Liver (tissue), 8 donors: ENCODE measurements at regions not wholly inside any gene's neighbourhood (a gene's known extent, or its start where the extent isn't known, plus 50 kb on each side); places are given as distances from the start of the nearest gene placed in this dataset.

Source experiments
- DNase-seq: peaks from one replicate; pipeline ENCODE4 v3.0.0-alpha.2; 2017; ENCODE audit warnings: low spot score
- H3K27ac ChIP-seq, 2 donors: one replicate each; pipeline ENCODE4 v1.7.0; 2013; ENCODE audit warnings: inconsistent platforms in 2 of 2, low read length in 2 of 2, control low read depth in 1 of 2, low read depth in 1 of 2, mild to moderate bottlenecking in 1 of 2
- H3K27me3 ChIP-seq, 4 donors: one replicate each; pipeline versions ENCODE4 v1.6.1 to v1.7.0; 2013; ENCODE audit warnings: low read length in 3 of 4, inconsistent platforms in 1 of 4, mild to moderate bottlenecking in 1 of 4, moderate library complexity in 1 of 4; ENCODE audit not compliant: control insufficient read depth in 4 of 4, insufficient read depth in 4 of 4
- H3K36me3 ChIP-seq, 4 donors: one replicate each; pipeline versions ENCODE4 v1.6.1 to v1.7.0; 2013; ENCODE audit warnings: low read length in 3 of 4, mild to moderate bottlenecking in 3 of 4, low read depth in 1 of 4, moderate library complexity in 1 of 4; ENCODE audit not compliant: control insufficient read depth in 4 of 4, insufficient read depth in 3 of 4
- H3K4me1 ChIP-seq, 4 donors: one replicate each; pipeline versions ENCODE4 v1.6.1 to v1.7.0; 2013; ENCODE audit warnings: low read length in 3 of 4, mild to moderate bottlenecking in 3 of 4, moderate library complexity in 1 of 4; ENCODE audit not compliant: control insufficient read depth in 4 of 4, insufficient read depth in 4 of 4
- H3K4me3 ChIP-seq, 3 donors: one replicate each; pipeline versions ENCODE4 v1.6.1 to v1.7.0; 2013; ENCODE audit warnings: low read length in 3 of 3, control low read depth in 1 of 3, low read depth in 1 of 3, mild to moderate bottlenecking in 1 of 3
- H3K9ac ChIP-seq, 2 donors: one replicate each; pipeline ENCODE4 v1.7.0; 2013; ENCODE audit warnings: low read length in 2 of 2, mild to moderate bottlenecking in 2 of 2, moderate library complexity in 2 of 2, control low read depth in 1 of 2, low read depth in 1 of 2
- H3K9me3 ChIP-seq, 4 donors: one replicate each; pipeline versions ENCODE4 v1.6.1 to v1.7.0; 2013; ENCODE audit warnings: low read length in 3 of 4; ENCODE audit not compliant: control insufficient read depth in 4 of 4
- EGR1 ChIP-seq, 2 donors: IDR thresholded peaks; 2 replicates each; pipeline ENCODE4 v1.6.1; 2016 to 2018; ENCODE audit warnings: antibody characterized with exemption in 2 of 2, low read depth in 2 of 2
- FOXA1 ChIP-seq: IDR thresholded peaks from 2 replicates; pipeline ENCODE4 v1.6.1; 2016; ENCODE audit warnings: antibody characterized with exemption
- FOXA2 ChIP-seq: IDR thresholded peaks from 2 replicates; pipeline ENCODE4 v1.6.1; 2016; ENCODE audit warnings: antibody characterized with exemption
- GABPA ChIP-seq, 2 donors: IDR thresholded peaks in 1 of 2; conservative IDR thresholded peaks in 1 of 2; 2 replicates each; pipeline ENCODE4 v1.6.1; 2016; ENCODE audit warnings: antibody characterized with exemption in 2 of 2, mild to moderate bottlenecking in 1 of 2, moderate library complexity in 1 of 2
- HNF4A ChIP-seq, 2 donors: conservative IDR thresholded peaks; 2 replicates each; pipeline ENCODE4 v1.6.1; 2016; ENCODE audit warnings: antibody characterized with exemption in 2 of 2, mild to moderate bottlenecking in 2 of 2
- HNF4G ChIP-seq: IDR thresholded peaks from 2 replicates; pipeline ENCODE4 v1.6.1; 2016; ENCODE audit warnings: antibody characterized with exemption
- JUND ChIP-seq, 2 donors: IDR thresholded peaks; 2 replicates each; pipeline ENCODE4 v1.6.1; 2016; ENCODE audit warnings: antibody characterized with exemption in 2 of 2
- NR2F2 ChIP-seq: IDR thresholded peaks from 2 replicates; pipeline ENCODE4 v1.6.1; 2016; ENCODE audit warnings: antibody characterized with exemption
- RAD21 ChIP-seq, 2 donors: IDR thresholded peaks; 2 replicates each; pipeline ENCODE4 v1.6.1; 2016; ENCODE audit warnings: antibody characterized with exemption in 2 of 2, mild to moderate bottlenecking in 2 of 2
- RXRA ChIP-seq, 2 donors: IDR thresholded peaks; 2 replicates each; pipeline ENCODE4 v1.6.1; 2017 to 2018; ENCODE audit warnings: antibody characterized with exemption in 2 of 2, mild to moderate bottlenecking in 1 of 2
- SP1 ChIP-seq: IDR thresholded peaks from 2 replicates; pipeline ENCODE4 v1.6.1; 2018; ENCODE audit warnings: antibody characterized with exemption, mild to moderate bottlenecking
- TAF1 ChIP-seq: conservative IDR thresholded peaks from 2 replicates; pipeline ENCODE4 v1.6.1; 2016; ENCODE audit warnings: antibody characterized with exemption, mild to moderate bottlenecking
- YY1 ChIP-seq: IDR thresholded peaks from 2 replicates; pipeline ENCODE4 v1.6.1; 2016; ENCODE audit warnings: antibody characterized with exemption, mild to moderate bottlenecking
- WGBS: extraction: QIAGEN DNeasy Blood & Tissue Kit; methylation state at CpG from one replicate; pipeline ENCODE4 v1.1.7; 2013; 5-methylcytosine and 5-hydroxymethylcytosine counted together
- TF ChIP-seq, protein P1 (sequence below): IDR thresholded peaks from 2 replicates; pipeline ENCODE4 v1.6.1; 2016; ENCODE audit warnings: antibody characterized with exemption, mild to moderate bottlenecking
- TF ChIP-seq, protein P2 (sequence below): IDR thresholded peaks from 2 replicates; pipeline ENCODE4 v1.6.1; 2016; ENCODE audit warnings: antibody characterized with exemption
- TF ChIP-seq, protein P3 (sequence below): IDR thresholded peaks from 2 replicates; pipeline ENCODE4 v1.6.1; 2016; ENCODE audit warnings: antibody characterized with exemption
- TF ChIP-seq, protein P4 (sequence below): fragments of 150-350 bp; IDR thresholded peaks from 2 replicates; pipeline ENCODE4 v1.5.1; 2017; ENCODE audit warnings: improper control_type of control experiment, low read depth, low read length; ENCODE audit not compliant: missing input control
- TF ChIP-seq, protein P5 (sequence below): IDR thresholded peaks from 2 replicates; pipeline ENCODE4 v1.6.1; 2016; ENCODE audit warnings: antibody characterized with exemption
- donor health status: healthy.
- donor health status: healthy.
- donor health status: healthy.
- donor health status: healthy.
- donor health status: healthy.

DNA sequence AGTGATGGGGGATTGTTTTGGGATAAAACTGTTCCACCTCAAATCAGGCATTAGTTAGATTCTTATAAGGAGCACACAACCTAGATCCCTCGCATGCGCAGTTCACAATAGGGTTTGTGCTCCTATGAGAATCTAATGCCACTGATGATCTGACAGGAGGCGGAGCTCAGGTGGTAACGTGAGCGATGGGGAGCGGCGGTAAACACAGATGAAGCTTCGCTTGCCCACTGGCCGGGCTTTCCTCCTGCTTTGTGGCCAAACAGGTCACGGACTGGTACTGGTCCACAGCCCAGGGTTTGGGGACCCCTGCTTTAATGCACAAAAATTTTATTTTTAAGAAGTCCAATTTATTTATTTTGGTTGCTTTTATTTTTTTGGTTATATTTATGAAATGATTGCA is 238.8 kb downstream of the AACS start:
- DNase-seq, result no peak
- WGBS, result 91% methylated on average over 10 of the region's 10 CpGs
- Histone ChIP-seq H3K4me3 (no peak overlapping the region), H3K9ac (no peak overlapping the region), H3K9me3 (no peaks in the 10 kb centered on the region), H3K27me3 (peaks cover 0 to 3% (median 0%) of the 10 kb centered on the region in 4 donors), H3K36me3 (no peaks in the 10 kb centered on the region), H3K27ac (no peak overlapping the region), H3K4me1 (no peaks in the 10 kb centered on the region)
- TF ChIP-seq, protein P1, sequence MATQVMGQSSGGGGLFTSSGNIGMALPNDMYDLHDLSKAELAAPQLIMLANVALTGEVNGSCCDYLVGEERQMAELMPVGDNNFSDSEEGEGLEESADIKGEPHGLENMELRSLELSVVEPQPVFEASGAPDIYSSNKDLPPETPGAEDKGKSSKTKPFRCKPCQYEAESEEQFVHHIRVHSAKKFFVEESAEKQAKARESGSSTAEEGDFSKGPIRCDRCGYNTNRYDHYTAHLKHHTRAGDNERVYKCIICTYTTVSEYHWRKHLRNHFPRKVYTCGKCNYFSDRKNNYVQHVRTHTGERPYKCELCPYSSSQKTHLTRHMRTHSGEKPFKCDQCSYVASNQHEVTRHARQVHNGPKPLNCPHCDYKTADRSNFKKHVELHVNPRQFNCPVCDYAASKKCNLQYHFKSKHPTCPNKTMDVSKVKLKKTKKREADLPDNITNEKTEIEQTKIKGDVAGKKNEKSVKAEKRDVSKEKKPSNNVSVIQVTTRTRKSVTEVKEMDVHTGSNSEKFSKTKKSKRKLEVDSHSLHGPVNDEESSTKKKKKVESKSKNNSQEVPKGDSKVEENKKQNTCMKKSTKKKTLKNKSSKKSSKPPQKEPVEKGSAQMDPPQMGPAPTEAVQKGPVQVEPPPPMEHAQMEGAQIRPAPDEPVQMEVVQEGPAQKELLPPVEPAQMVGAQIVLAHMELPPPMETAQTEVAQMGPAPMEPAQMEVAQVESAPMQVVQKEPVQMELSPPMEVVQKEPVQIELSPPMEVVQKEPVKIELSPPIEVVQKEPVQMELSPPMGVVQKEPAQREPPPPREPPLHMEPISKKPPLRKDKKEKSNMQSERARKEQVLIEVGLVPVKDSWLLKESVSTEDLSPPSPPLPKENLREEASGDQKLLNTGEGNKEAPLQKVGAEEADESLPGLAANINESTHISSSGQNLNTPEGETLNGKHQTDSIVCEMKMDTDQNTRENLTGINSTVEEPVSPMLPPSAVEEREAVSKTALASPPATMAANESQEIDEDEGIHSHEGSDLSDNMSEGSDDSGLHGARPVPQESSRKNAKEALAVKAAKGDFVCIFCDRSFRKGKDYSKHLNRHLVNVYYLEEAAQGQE, result no peak
- no peak for TF ChIP-seq SP1
- TF ChIP-seq YY1, result no peak
- no peak for TF ChIP-seq HNF4G
- TF ChIP-seq, protein P2, sequence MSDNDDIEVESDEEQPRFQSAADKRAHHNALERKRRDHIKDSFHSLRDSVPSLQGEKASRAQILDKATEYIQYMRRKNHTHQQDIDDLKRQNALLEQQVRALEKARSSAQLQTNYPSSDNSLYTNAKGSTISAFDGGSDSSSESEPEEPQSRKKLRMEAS, result no peak
- TF ChIP-seq FOXA2, result no peak
- no peak for TF ChIP-seq GABPA (IDR thresholded peaks at IDR 0.05 in 1 of 2, conservative IDR thresholded peaks at IDR 0.05 in 1 of 2)
- TF ChIP-seq, protein P3, sequence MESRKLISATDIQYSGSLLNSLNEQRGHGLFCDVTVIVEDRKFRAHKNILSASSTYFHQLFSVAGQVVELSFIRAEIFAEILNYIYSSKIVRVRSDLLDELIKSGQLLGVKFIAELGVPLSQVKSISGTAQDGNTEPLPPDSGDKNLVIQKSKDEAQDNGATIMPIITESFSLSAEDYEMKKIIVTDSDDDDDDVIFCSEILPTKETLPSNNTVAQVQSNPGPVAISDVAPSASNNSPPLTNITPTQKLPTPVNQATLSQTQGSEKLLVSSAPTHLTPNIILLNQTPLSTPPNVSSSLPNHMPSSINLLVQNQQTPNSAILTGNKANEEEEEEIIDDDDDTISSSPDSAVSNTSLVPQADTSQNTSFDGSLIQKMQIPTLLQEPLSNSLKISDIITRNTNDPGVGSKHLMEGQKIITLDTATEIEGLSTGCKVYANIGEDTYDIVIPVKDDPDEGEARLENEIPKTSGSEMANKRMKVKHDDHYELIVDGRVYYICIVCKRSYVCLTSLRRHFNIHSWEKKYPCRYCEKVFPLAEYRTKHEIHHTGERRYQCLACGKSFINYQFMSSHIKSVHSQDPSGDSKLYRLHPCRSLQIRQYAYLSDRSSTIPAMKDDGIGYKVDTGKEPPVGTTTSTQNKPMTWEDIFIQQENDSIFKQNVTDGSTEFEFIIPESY, result no peak
- TF ChIP-seq EGR1 (IDR thresholded peaks at IDR 0.05; ENCODE audit: low read depth in 2 of 2), result no peak
- no peak for TF ChIP-seq HNF4A (conservative IDR thresholded peaks at IDR 0.05)
- TF ChIP-seq RAD21 (IDR thresholded peaks at IDR 0.05), result no peak
- TF ChIP-seq FOXA1, result no peak
- TF ChIP-seq RXRA (IDR thresholded peaks at IDR 0.05), result no peak
- no peak for TF ChIP-seq NR2F2
- TF ChIP-seq TAF1, result no peak
- TF ChIP-seq, protein P4, sequence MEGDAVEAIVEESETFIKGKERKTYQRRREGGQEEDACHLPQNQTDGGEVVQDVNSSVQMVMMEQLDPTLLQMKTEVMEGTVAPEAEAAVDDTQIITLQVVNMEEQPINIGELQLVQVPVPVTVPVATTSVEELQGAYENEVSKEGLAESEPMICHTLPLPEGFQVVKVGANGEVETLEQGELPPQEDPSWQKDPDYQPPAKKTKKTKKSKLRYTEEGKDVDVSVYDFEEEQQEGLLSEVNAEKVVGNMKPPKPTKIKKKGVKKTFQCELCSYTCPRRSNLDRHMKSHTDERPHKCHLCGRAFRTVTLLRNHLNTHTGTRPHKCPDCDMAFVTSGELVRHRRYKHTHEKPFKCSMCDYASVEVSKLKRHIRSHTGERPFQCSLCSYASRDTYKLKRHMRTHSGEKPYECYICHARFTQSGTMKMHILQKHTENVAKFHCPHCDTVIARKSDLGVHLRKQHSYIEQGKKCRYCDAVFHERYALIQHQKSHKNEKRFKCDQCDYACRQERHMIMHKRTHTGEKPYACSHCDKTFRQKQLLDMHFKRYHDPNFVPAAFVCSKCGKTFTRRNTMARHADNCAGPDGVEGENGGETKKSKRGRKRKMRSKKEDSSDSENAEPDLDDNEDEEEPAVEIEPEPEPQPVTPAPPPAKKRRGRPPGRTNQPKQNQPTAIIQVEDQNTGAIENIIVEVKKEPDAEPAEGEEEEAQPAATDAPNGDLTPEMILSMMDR, result no peak

DNA sequence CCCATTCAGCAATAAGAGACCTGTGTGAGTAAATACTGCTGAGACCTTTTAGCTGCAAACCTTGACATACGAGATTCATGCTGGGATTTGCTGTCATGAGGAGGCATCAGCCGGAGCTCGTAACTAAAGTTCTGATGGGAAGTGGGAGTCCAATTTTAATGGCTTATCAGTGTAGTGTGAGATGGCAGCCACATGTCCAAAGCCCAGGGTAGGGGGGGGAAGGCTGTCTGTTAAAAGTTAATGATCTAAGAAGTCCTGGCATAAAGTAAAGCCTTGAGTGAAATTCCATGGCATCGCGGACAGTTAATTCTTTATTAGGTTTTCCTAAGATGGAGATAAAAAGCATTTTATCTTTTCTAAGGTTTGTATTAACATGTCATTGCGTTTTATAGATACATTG is 240.0 kb downstream of the AACS start:
- Histone ChIP-seq H3K9ac (no peak overlapping the region), H3K36me3 (no peaks in the 10 kb centered on the region), H3K27ac (no peak overlapping the region), H3K4me1 (no peaks in the 10 kb centered on the region), H3K27me3 (peaks cover 0 to 3% (median 0%) of the 10 kb centered on the region in 4 donors), H3K9me3 (no peaks in the 10 kb centered on the region), H3K4me3 (no peak overlapping the region)
- 67% methylated on average over 6 of the region's 6 CpGs for WGBS
- no peak for DNase-seq
- no peak for TF ChIP-seq FOXA2
- no peak for TF ChIP-seq GABPA (IDR thresholded peaks at IDR 0.05 in 1 of 2, conservative IDR thresholded peaks at IDR 0.05 in 1 of 2)
- TF ChIP-seq, protein P5, sequence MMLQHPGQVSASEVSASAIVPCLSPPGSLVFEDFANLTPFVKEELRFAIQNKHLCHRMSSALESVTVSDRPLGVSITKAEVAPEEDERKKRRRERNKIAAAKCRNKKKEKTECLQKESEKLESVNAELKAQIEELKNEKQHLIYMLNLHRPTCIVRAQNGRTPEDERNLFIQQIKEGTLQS, result no peak
- TF ChIP-seq JUND (IDR thresholded peaks at IDR 0.05), result no peak
- TF ChIP-seq, protein P1, result no peak
- no peak for TF ChIP-seq EGR1 (IDR thresholded peaks at IDR 0.05; ENCODE audit: low read depth in 2 of 2)
- TF ChIP-seq HNF4A (conservative IDR thresholded peaks at IDR 0.05), result no peak
- TF ChIP-seq RXRA (IDR thresholded peaks at IDR 0.05), result no peak
- TF ChIP-seq, protein P3, result no peak
